A549 (cell line): ENCODE measurements at regions not wholly inside any gene's neighbourhood (a gene's known extent, or its start where the extent isn't known, plus 50 kb on each side); places are given as distances from the start of the nearest gene placed in this dataset.
A peak's percentile ranks its signal among the peaks of the same experiment; 100 is the strongest.

Source experiments
- ATAC-seq, 2 experiments: fragments of 200-7000 bp in 1 of 2; fragments of >200 bp in 1 of 2; cut with Nextera tagmentation in 1 of 2; cut with Tn5 transposase in 1 of 2; 3 replicates each; pipeline versions ENCODE4 v1.8.0 to v1.9.1; 2018 to 2020; ENCODE audit warnings: mild to moderate bottlenecking in 1 of 2, moderate library complexity in 1 of 2
- CTCF ChIA-PET: fragments of 300-600 bp; sonication (Branson Sonifier 250); formaldehyde crosslinking; extraction: SDS; loops from one replicate; lab custom pipeline; 2021; ENCODE audit warnings: antibody characterized with exemption, inconsistent platforms; lab: Yijun Ruan, JAX
- POLR2A ChIA-PET: fragments of 350-600 bp; formaldehyde crosslinking; extraction: SDS; loops from one replicate; lab custom pipeline; 2021; ENCODE audit warnings: antibody characterized with exemption, inconsistent platforms; lab: Yijun Ruan, JAX
- DNase-seq, 2 experiments: peaks; one replicate each; pipeline versions ENCODE4 v3.0.0 to v3.0.0-alpha.2; 2011 to 2016; ENCODE audit warnings: low read depth in 1 of 2, low spot score in 1 of 2
- FAIRE-seq: peaks from 2 replicates; lab custom pipeline; 2011; peaks lifted over from hg19 to GRCh38; lab: Jason Lieb, UNC
- H3K27ac ChIP-seq, 2 experiments: fragments of >200 bp; sonication (Bioruptor Twin); formaldehyde crosslinking; 3 replicates each; pipeline ENCODE4 v1.5.1; 2016 to 2017
- H3K4me1 ChIP-seq: fragments of >200 bp; sonication (Bioruptor Twin); formaldehyde crosslinking; 3 replicates; pipeline ENCODE4 v1.6.1; 2016
- H3K4me2 ChIP-seq: fragments of >200 bp; sonication (Bioruptor Twin); formaldehyde crosslinking; 3 replicates; pipeline ENCODE4 v1.6.1; 2016
- H3K4me3 ChIP-seq: fragments of >200 bp; sonication (Bioruptor Twin); formaldehyde crosslinking; 3 replicates; pipeline ENCODE4 v1.5.1; 2016
- H3K9me3 ChIP-seq: fragments of >200 bp; sonication (Bioruptor Twin); formaldehyde crosslinking; 3 replicates; pipeline ENCODE4 v1.6.1; 2016
- CBX2 ChIP-seq: fragments of 200-600 bp; sonication (generic); IDR thresholded peaks from 2 replicates; pipeline ENCODE4 v1.6.1; 2016; ENCODE audit warnings: low read depth, mild to moderate bottlenecking, borderline replicate concordance
- CEBPB ChIP-seq, 2 experiments: fragments of >200 bp in 1 of 2; sonication (Bioruptor Twin) in 1 of 2; formaldehyde crosslinking in 1 of 2; IDR thresholded peaks; 2 replicates each; pipeline ENCODE4 v1.6.1; 2012 to 2016
- CTCF ChIP-seq: fragments of >200 bp; sonication (Bioruptor Twin); formaldehyde crosslinking; IDR thresholded peaks from 3 replicates; pipeline ENCODE4 v1.5.1; 2016
- EHMT2 ChIP-seq: fragments of 200-600 bp; sonication (generic); IDR thresholded peaks from 2 replicates; pipeline ENCODE4 v1.6.1; 2016; ENCODE audit warnings: antibody characterized with exemption, low read depth, mild to moderate bottlenecking, moderate library complexity
- ESRRA ChIP-seq: fragments of 150-350 bp; IDR thresholded peaks from 2 replicates; pipeline ENCODE4 v1.6.1; 2014; ENCODE audit warnings: mild to moderate bottlenecking, low read length, borderline replicate concordance
- FOSB ChIP-seq: fragments of 250-450 bp; sonication (Bioruptor Pico); IDR thresholded peaks from 2 replicates; pipeline ENCODE4 v1.5.0; 2020; ENCODE audit warnings: mild to moderate bottlenecking, moderate library complexity
- FOXS1 ChIP-seq: fragments of 250-450 bp; sonication (Bioruptor Pico); IDR thresholded peaks from 2 replicates; pipeline ENCODE4 v1.5.0; 2020; ENCODE audit warnings: mild to moderate bottlenecking, moderate library complexity
- HDAC2 ChIP-seq: fragments of 200-600 bp; sonication (generic); IDR thresholded peaks from 2 replicates; pipeline ENCODE4 v1.6.1; 2016
- HES2 ChIP-seq: fragments of >200 bp; sonication (Bioruptor Twin); formaldehyde crosslinking; IDR thresholded peaks from 2 replicates; pipeline ENCODE4 v1.6.1; 2016
- HEYL ChIP-seq: fragments of 250-450 bp; sonication (Bioruptor Pico); IDR thresholded peaks from 2 replicates; pipeline ENCODE4 v1.8.0; 2021; ENCODE audit warnings: mild to moderate bottlenecking, moderate library complexity
- HOXB5 ChIP-seq: fragments of 250-450 bp; sonication (Bioruptor Pico); IDR thresholded peaks from 2 replicates; pipeline ENCODE4 v1.5.0; 2020; ENCODE audit warnings: mild to moderate bottlenecking, moderate library complexity
- MYC ChIP-seq: IDR thresholded peaks from 2 replicates; pipeline ENCODE4 v1.6.1; 2012; ENCODE audit warnings: mild to moderate bottlenecking, inconsistent platforms, low read length, improper control_type of control experiment, borderline replicate concordance
- NFE2L2 ChIP-seq: fragments of 150-350 bp; conservative IDR thresholded peaks from 2 replicates; pipeline ENCODE4 v1.6.1; 2014; ENCODE audit warnings: low read length
- PBX3 ChIP-seq: IDR thresholded peaks from 2 replicates; pipeline ENCODE4 v1.6.1; 2012
- POLR2A ChIP-seq: IDR thresholded peaks from 2 replicates; pipeline ENCODE4 v1.6.1; 2012; ENCODE audit warnings: mild to moderate bottlenecking, low read length
- POLR2AphosphoS2 ChIP-seq: conservative IDR thresholded peaks from 2 replicates; pipeline ENCODE4 v1.6.1; 2012; ENCODE audit warnings: low read length, improper control_type of control experiment, inconsistent platforms
- RAD21 ChIP-seq, 2 experiments: fragments of >200 bp in 1 of 2; sonication (Bioruptor Twin) in 1 of 2; formaldehyde crosslinking in 1 of 2; IDR thresholded peaks in 1 of 2; conservative IDR thresholded peaks in 1 of 2; 2 replicates in 1 of 2; 3 replicates in 1 of 2; pipeline ENCODE4 v1.6.1; 2012 to 2018; ENCODE audit warnings: inconsistent platforms in 1 of 2
- RARB ChIP-seq: fragments of 250-450 bp; sonication (Bioruptor Pico); IDR thresholded peaks from 2 replicates; pipeline ENCODE4 v1.8.0; 2021; ENCODE audit warnings: mild to moderate bottlenecking, moderate library complexity
- RCOR1 ChIP-seq: fragments of 150-350 bp; IDR thresholded peaks from 2 replicates; pipeline ENCODE4 v1.6.1; 2014; ENCODE audit warnings: antibody characterized with exemption, low read length, low read depth
- REST ChIP-seq: fragments of 200-600 bp; sonication (generic); IDR thresholded peaks from 2 replicates; pipeline ENCODE4 v1.6.1; 2016; ENCODE audit warnings: antibody characterized with exemption, mild to moderate bottlenecking, moderate library complexity
- RFX5 ChIP-seq: fragments of 450-650 bp; IDR thresholded peaks from 2 replicates; pipeline ENCODE4 v1.7.1; 2014; ENCODE audit warnings: antibody characterized with exemption, mild to moderate bottlenecking, moderate library complexity
- RNF2 ChIP-seq: fragments of 200-600 bp; sonication (generic); IDR thresholded peaks from 2 replicates; pipeline ENCODE4 v1.6.1; 2016; ENCODE audit warnings: low read depth, mild to moderate bottlenecking, antibody characterized with exemption, moderate library complexity, borderline replicate concordance
- TFCP2L1 ChIP-seq: fragments of 250-450 bp; sonication (Bioruptor Pico); IDR thresholded peaks from 2 replicates; pipeline ENCODE4 v1.5.0; 2021; ENCODE audit warnings: mild to moderate bottlenecking
- ZC3H11A ChIP-seq: fragments of 450-650 bp; IDR thresholded peaks from 2 replicates; pipeline ENCODE4 v1.6.1; 2014; ENCODE audit warnings: antibody characterized with exemption, mild to moderate bottlenecking
- ZNF302 ChIP-seq: fragments of 250-450 bp; sonication (Bioruptor Pico); IDR thresholded peaks from 2 replicates; pipeline ENCODE4 v1.9.0; 2021; ENCODE audit warnings: inconsistent platforms, mild to moderate bottlenecking, moderate library complexity
- WGBS: methylation state at CpG from one replicate; pipeline ENCODE4 v1.1.6; 2017; ENCODE audit errors: missing lambda C conversion rate; 5-methylcytosine and 5-hydroxymethylcytosine counted together

GRCh38 chr16:63146251-63146650 lies 1110.0 kb upstream of the CDH8 start:
- POLR2A ChIA-PET = no interaction called here
- CTCF ChIA-PET = no interaction called here

GRCh38 chr16:63145411-63145810 lies 1109.2 kb upstream of the CDH8 start:
- CTCF ChIA-PET = no interaction called here
- Histone ChIP-seq H3K9me3 (no peaks in the 10 kb centered on the region), H3K27ac (no peak overlapping the region), H3K4me3 (no peak overlapping the region), H3K4me2 (no peak overlapping the region), H3K4me1 (no peaks in the 10 kb centered on the region)
- no peak for DNase-seq
- POLR2A ChIA-PET = no interaction called here
- no peak for ATAC-seq
- WGBS = 9% methylated on average over 1 of the region's 1 CpG
- TF ChIP-seq FOSB (CRISPR knock-in tag) (no peak), ZNF302 (CRISPR knock-in tag) (no peak), HEYL (CRISPR knock-in tag) (no peak), RARB (no peak), RFX5 (no peak), REST (no peak), EHMT2 (no peak), CBX2 (no peak), RCOR1 (no peak), CEBPB (IDR thresholded peaks at IDR 0.05) (no peak)
- FAIRE-seq = no peak

More at GRCh38 chr16:63146251-63146650, 1110.0 kb upstream of the CDH8 start:
- 6% methylated on average over 1 of the region's 1 CpG for WGBS
- Histone ChIP-seq H3K4me1 (no peaks in the 10 kb centered on the region), H3K9me3 (no peaks in the 10 kb centered on the region), H3K4me2 (no peak overlapping the region), H3K27ac (no peak overlapping the region), H3K4me3 (no peak overlapping the region)
- TF ChIP-seq POLR2A = no peak
- peak; percentile 48 for TF ChIP-seq NFE2L2
- TF ChIP-seq FOXS1 = no peak
- FAIRE-seq = no peak
- no peak for DNase-seq
- ATAC-seq = no peak

- POLR2A ChIA-PET = no interaction called here
- no peaks in the 10 kb centered on the region for H3K9me3 ChIP-seq
- FAIRE-seq = no peak
- no peak overlapping the region for H3K27ac ChIP-seq
- no peak for DNase-seq
- no peaks in the 10 kb centered on the region for H3K4me1 ChIP-seq
- WGBS = 12% methylated on average over 2 of the region's 2 CpGs
- no peak for TF ChIP-seq HOXB5 (CRISPR knock-in tag)
- ATAC-seq = no peak
- CTCF ChIA-PET = no interaction called here
- H3K4me2 ChIP-seq = no peak overlapping the region
- no peak overlapping the region for H3K4me3 ChIP-seq
Measured at GRCh38 chr16:63135069-63135468, 1098.8 kb upstream of the CDH8 start.

- no peaks in the 10 kb centered on the region for H3K9me3 ChIP-seq
- CTCF ChIA-PET = no interaction called here
- POLR2A ChIA-PET = no interaction called here
- no peak for FAIRE-seq
- no peaks in the 10 kb centered on the region for H3K4me1 ChIP-seq
- TF ChIP-seq ESRRA (no peak), HEYL (CRISPR knock-in tag) (no peak), FOXS1 (no peak), RAD21 (conservative IDR thresholded peaks at IDR 0.05 in 1 of 2, IDR thresholded peaks at IDR 0.05 in 1 of 2) (no peak), TFCP2L1 (no peak), CTCF (no peak), POLR2A (no peak), HDAC2 (no peak), RNF2 (no peak), PBX3 (no peak), MYC (no peak), POLR2AphosphoS2 (no peak), HES2 (no peak), ZC3H11A (no peak)
- H3K4me3 ChIP-seq = no peak overlapping the region
- 24% methylated on average over 2 of the region's 2 CpGs for WGBS
- no peak overlapping the region for H3K27ac ChIP-seq
- H3K4me2 ChIP-seq = no peak overlapping the region
- ATAC-seq = no peak
- DNase-seq = no peak
Measured at GRCh38 chr16:63131503-63131902, 1095.3 kb upstream of the CDH8 start.
